Smooth muscle cell (in vitro differentiated cells): ENCODE measurements at regions not wholly inside any gene's neighbourhood (a gene's known extent, or its start where the extent isn't known, plus 50 kb on each side); places are given as distances from the start of the nearest gene placed in this dataset.

Source experiments
- DNase-seq: peaks from one replicate; lab custom pipeline; 2025; ENCODE audit not compliant: unreplicated experiment; lab: John Stamatoyannopoulos, UW
- H2AFZ ChIP-seq: fragments of 200-600 bp; sonication (generic); 2 replicates; pipeline ENCODE4 v1.6.0; 2016; ENCODE audit warnings: antibody characterized with exemption, low read depth, mild to moderate bottlenecking
- H3F3A ChIP-seq: fragments of 200-600 bp; sonication (generic); 2 replicates; pipeline ENCODE4 v1.6.0; 2017; ENCODE audit warnings: antibody characterized with exemption, low read depth
- H3K27ac ChIP-seq: fragments of 200-600 bp; sonication (generic); 2 replicates; pipeline ENCODE4 v1.5.1; 2016; ENCODE audit warnings: low read depth, mild to moderate bottlenecking
- H3K27me3 ChIP-seq: fragments of 200-600 bp; sonication (generic); 2 replicates; pipeline ENCODE4 v1.6.1; 2016; ENCODE audit warnings: low read depth, mild to moderate bottlenecking
- H3K36me3 ChIP-seq: fragments of 200-600 bp; sonication (generic); 2 replicates; pipeline ENCODE4 v1.5.1; 2016; ENCODE audit warnings: low read depth
- H3K4me1 ChIP-seq: fragments of 200-600 bp; sonication (generic); 2 replicates; pipeline ENCODE4 v1.5.1; 2016; ENCODE audit warnings: low read depth
- H3K4me2 ChIP-seq: fragments of 200-600 bp; sonication (generic); 2 replicates; pipeline ENCODE4 v1.6.0; 2016; ENCODE audit warnings: mild to moderate bottlenecking
- H3K4me3 ChIP-seq: fragments of 200-600 bp; sonication (generic); 2 replicates; pipeline ENCODE4 v1.5.1; 2016; ENCODE audit warnings: mild to moderate bottlenecking
- H3K79me2 ChIP-seq: fragments of 200-600 bp; sonication (generic); 2 replicates; pipeline ENCODE4 v1.6.0; 2016; ENCODE audit warnings: low read depth, mild to moderate bottlenecking
- H3K9ac ChIP-seq: fragments of 200-600 bp; sonication (generic); 2 replicates; pipeline ENCODE4 v1.6.0; 2016; ENCODE audit warnings: low read depth
- H3K9me3 ChIP-seq: fragments of 200-600 bp; sonication (generic); replicated peaks from 2 replicates; pipeline ENCODE4 v1.5.1; 2016; ENCODE audit warnings: low read depth
- H4K20me1 ChIP-seq: fragments of 200-600 bp; sonication (generic); 2 replicates; pipeline ENCODE4 v1.6.0; 2016; ENCODE audit warnings: low read depth
- CTCF ChIP-seq: fragments of 200-600 bp; sonication (generic); IDR thresholded peaks from 2 replicates; pipeline ENCODE4 v1.5.1; 2017; ENCODE audit warnings: borderline replicate concordance, mild to moderate bottlenecking, antibody characterized with exemption; ENCODE audit not compliant: insufficient read depth, poor library complexity, severe bottlenecking
- WGBS: methylation state at CpG from one replicate; pipeline ENCODE4 v1.1.7; 2016; ENCODE audit warnings: low lambda C conversion rate; 5-methylcytosine and 5-hydroxymethylcytosine counted together

GRCh38 chr22:48004038-48004437 lies 1241.6 kb downstream of the TBC1D22A start:
- WGBS = 66% methylated on average over 6 of the region's 6 CpGs
- no peak overlapping the region for H3K4me2 ChIP-seq
- H4K20me1 ChIP-seq = no peaks in the 10 kb centered on the region
- H3F3A ChIP-seq = no peaks in the 10 kb centered on the region
- no peak overlapping the region for H3K27ac ChIP-seq
- H3K4me3 ChIP-seq = no peak overlapping the region
- H3K79me2 ChIP-seq = no peaks in the 10 kb centered on the region
- H3K27me3 ChIP-seq = no peaks in the 10 kb centered on the region
- DNase-seq = no peak
- TF ChIP-seq CTCF = no peak
- H3K9me3 ChIP-seq = no peaks in the 10 kb centered on the region
- H3K9ac ChIP-seq = no peak overlapping the region
- H2AFZ ChIP-seq = no peak overlapping the region
- no peaks in the 10 kb centered on the region for H3K4me1 ChIP-seq
- H3K36me3 ChIP-seq = no peaks in the 10 kb centered on the region

- H3K9ac ChIP-seq = no peak overlapping the region
- H3F3A ChIP-seq = no peaks in the 10 kb centered on the region
- H3K9me3 ChIP-seq = no peaks in the 10 kb centered on the region
- no peaks in the 10 kb centered on the region for H3K79me2 ChIP-seq
- no peaks in the 10 kb centered on the region for H3K4me1 ChIP-seq
- H3K4me3 ChIP-seq = no peak overlapping the region
- H2AFZ ChIP-seq = no peak overlapping the region
- 72% methylated on average over 11 of the region's 11 CpGs for WGBS
- no peak overlapping the region for H3K4me2 ChIP-seq
- no peaks in the 10 kb centered on the region for H4K20me1 ChIP-seq
- no peaks in the 10 kb centered on the region for H3K27me3 ChIP-seq
- no peak for DNase-seq
- no peak overlapping the region for H3K27ac ChIP-seq
- no peaks in the 10 kb centered on the region for H3K36me3 ChIP-seq
- TF ChIP-seq CTCF = no peak
These were observed 1238.7 kb downstream of the TBC1D22A start for GRCh38 chr22:48001101-48001500.

- no peaks in the 10 kb centered on the region for H3K9me3 ChIP-seq
- WGBS = 83% methylated on average over 8 of the region's 8 CpGs
- DNase-seq = no peak
These were observed 1235.2 kb downstream of the TBC1D22A start for GRCh38 chr22:47997612-47998011.

More at GRCh38 chr22:47997612-47998011, 1235.2 kb downstream of the TBC1D22A start:
- Histone ChIP-seq H3K27me3 (no peaks in the 10 kb centered on the region), H3K79me2 (no peaks in the 10 kb centered on the region), H3K36me3 (no peaks in the 10 kb centered on the region), H3K9ac (no peak overlapping the region), H3K27ac (no peak overlapping the region), H3F3A (no peaks in the 10 kb centered on the region), H3K4me3 (no peak overlapping the region), H2AFZ (no peak overlapping the region), H3K4me2 (no peak overlapping the region), H3K4me1 (no peaks in the 10 kb centered on the region), H4K20me1 (no peaks in the 10 kb centered on the region)
- TF ChIP-seq CTCF = no peak
